Vagina (tissue), 2 donors: ENCODE measurements at regions not wholly inside any gene's neighbourhood (a gene's known extent, or its start where the extent isn't known, plus 50 kb on each side); places are given as distances from the start of the nearest gene placed in this dataset.

Source experiments
- POLR2A ChIP-seq, 2 donors: fragments of 450-650 bp; IDR thresholded peaks; one replicate each; pipeline ENCODE4 v1.6.1; 2017; ENCODE audit warnings: antibody characterized with exemption in 2 of 2, mild to moderate bottlenecking in 2 of 2, moderate library complexity in 2 of 2
- POLR2AphosphoS5 ChIP-seq, 2 donors: sonication (generic); formaldehyde crosslinking; IDR thresholded peaks; one replicate each; pipeline ENCODE4 v1.9.0; 2017; ENCODE audit warnings: antibody characterized with exemption in 2 of 2, mild to moderate bottlenecking in 2 of 2, low read depth in 1 of 2; ENCODE audit not compliant: insufficient read depth in 1 of 2

GRCh38 chr1:60826320-60827094 lies 255.9 kb upstream of the NFIA start:
- TF ChIP-seq POLR2A (IDR thresholded peaks at IDR 0.05) (no peak), POLR2AphosphoS5 (IDR thresholded peaks at IDR 0.05; ENCODE audit: insufficient read depth in 1 of 2, low read depth in 1 of 2) (no peak)
